Effector memory CD4-positive, alpha-beta T cell (primary cell): ENCODE measurements at regions not wholly inside any gene's neighbourhood (a gene's known extent, or its start where the extent isn't known, plus 50 kb on each side); places are given as distances from the start of the nearest gene placed in this dataset.
"Not testable (repeated sequence)": the region's sequence is repeated elsewhere in the genome, so short reads cannot be mapped to it uniquely, and the experiment has no call there.

ENCODE experiments used
- DNase-seq, 3 donors: peaks; one replicate each; pipeline ENCODE4 v3.0.0-alpha.2; 2020
- H3K27ac ChIP-seq: 2 replicates; pipeline ENCODE4 v1.7.0; 2013; ENCODE audit warnings: mild to moderate bottlenecking, low read length, moderate library complexity; ENCODE audit not compliant: insufficient read depth, poor library complexity, severe bottlenecking
- H3K27me3 ChIP-seq: replicated peaks from 2 replicates; pipeline ENCODE4 v1.7.0; 2013; ENCODE audit warnings: mild to moderate bottlenecking, low read length; ENCODE audit not compliant: insufficient read depth, control insufficient read depth, poor library complexity, severe bottlenecking
- H3K36me3 ChIP-seq: 2 replicates; pipeline ENCODE4 v1.7.0; 2013; ENCODE audit warnings: mild to moderate bottlenecking, low read length, moderate library complexity; ENCODE audit not compliant: control insufficient read depth, insufficient read depth
- H3K4me1 ChIP-seq: 2 replicates; pipeline ENCODE4 v1.7.0; 2013; ENCODE audit warnings: low read length, mild to moderate bottlenecking; ENCODE audit not compliant: control insufficient read depth, insufficient read depth, poor library complexity, severe bottlenecking
- H3K4me3 ChIP-seq: 2 replicates; pipeline ENCODE4 v1.7.0; 2013; ENCODE audit warnings: low read length, low read depth, mild to moderate bottlenecking; ENCODE audit not compliant: insufficient read depth, poor library complexity, severe bottlenecking
- H3K9me3 ChIP-seq: 2 replicates; pipeline ENCODE4 v1.7.0; 2013; ENCODE audit warnings: mild to moderate bottlenecking, low read length, moderate library complexity; ENCODE audit not compliant: control insufficient read depth

- no peak for DNase-seq
- Histone ChIP-seq H3K36me3 (no peaks in the 10 kb centered on the region), H3K4me1 (no peaks in the 10 kb centered on the region), H3K27ac (no peak overlapping the region), H3K4me3 (no peak overlapping the region), H3K27me3 (no peaks in the 10 kb centered on the region), H3K9me3 (no peaks in the 10 kb centered on the region)
Measured at GRCh38 chr1:82777240-82777639, 976.5 kb downstream of the ADGRL2 start.

GRCh38 chr1:82776730-82777129 is 976.0 kb downstream of the ADGRL2 start:
- not testable (repeated sequence) for H3K9me3 ChIP-seq, H3K27me3 ChIP-seq, H3K4me3 ChIP-seq, H3K4me1 ChIP-seq, H3K27ac ChIP-seq, DNase-seq, H3K36me3 ChIP-seq

GRCh38 chr1:82775406-82776000 is 974.8 kb downstream of the ADGRL2 start:
- Histone ChIP-seq H3K27me3 (no peaks in the 10 kb centered on the region), H3K27ac (no peak overlapping the region), H3K4me1 (no peaks in the 10 kb centered on the region), H3K9me3 (no peaks in the 10 kb centered on the region), H3K4me3 (no peak overlapping the region), H3K36me3 (no peaks in the 10 kb centered on the region)
- DNase-seq = no peak

GRCh38 chr1:82762829-82763532 is 962.2 kb downstream of the ADGRL2 start:
- Histone ChIP-seq H3K4me1 (no peaks in the 10 kb centered on the region), H3K27ac (no peak overlapping the region), H3K4me3 (no peak overlapping the region), H3K36me3 (no peaks in the 10 kb centered on the region), H3K9me3 (no peaks in the 10 kb centered on the region), H3K27me3 (no peaks in the 10 kb centered on the region)
- no peak for DNase-seq

- no peak for DNase-seq
- H3K27ac ChIP-seq = no peak overlapping the region
- no peaks in the 10 kb centered on the region for H3K9me3 ChIP-seq
- H3K36me3 ChIP-seq = no peaks in the 10 kb centered on the region
- H3K4me1 ChIP-seq = no peaks in the 10 kb centered on the region
- no peak overlapping the region for H3K4me3 ChIP-seq
- no peaks in the 10 kb centered on the region for H3K27me3 ChIP-seq
Measured at GRCh38 chr1:82759035-82759434, 958.3 kb downstream of the ADGRL2 start.

GRCh38 chr1:82755671-82756070 is 954.9 kb downstream of the ADGRL2 start:
- Histone ChIP-seq H3K36me3 (no peaks in the 10 kb centered on the region), H3K9me3 (no peaks in the 10 kb centered on the region)

GRCh38 chr1:82755191-82755590 is 954.5 kb downstream of the ADGRL2 start:
- Histone ChIP-seq H3K27ac (no peak overlapping the region), H3K27me3 (no peaks in the 10 kb centered on the region), H3K36me3 (no peaks in the 10 kb centered on the region), H3K4me1 (no peaks in the 10 kb centered on the region), H3K4me3 (no peak overlapping the region), H3K9me3 (no peaks in the 10 kb centered on the region)
- no peak for DNase-seq

More at GRCh38 chr1:82755671-82756070, 954.9 kb downstream of the ADGRL2 start:
- no peaks in the 10 kb centered on the region for H3K27me3 ChIP-seq
- H3K4me1 ChIP-seq = no peaks in the 10 kb centered on the region
- no peak for DNase-seq
- H3K4me3 ChIP-seq = no peak overlapping the region
- no peak overlapping the region for H3K27ac ChIP-seq

- DNase-seq = no peak
- H3K9me3 ChIP-seq = no peaks in the 10 kb centered on the region
- H3K27ac ChIP-seq = no peak overlapping the region
- H3K27me3 ChIP-seq = no peaks in the 10 kb centered on the region
- no peak overlapping the region for H3K4me3 ChIP-seq
- no peaks in the 10 kb centered on the region for H3K4me1 ChIP-seq
- H3K36me3 ChIP-seq = no peaks in the 10 kb centered on the region
Measured at GRCh38 chr1:82752046-82752445, 951.3 kb downstream of the ADGRL2 start.

GRCh38 chr1:82733645-82734044 is 932.9 kb downstream of the ADGRL2 start:
- H3K4me1 ChIP-seq = no peaks in the 10 kb centered on the region
- no peaks in the 10 kb centered on the region for H3K36me3 ChIP-seq
- no peak overlapping the region for H3K4me3 ChIP-seq
- no peak overlapping the region for H3K27ac ChIP-seq
- no peaks in the 10 kb centered on the region for H3K27me3 ChIP-seq
- DNase-seq = no peak
- no peaks in the 10 kb centered on the region for H3K9me3 ChIP-seq

GRCh38 chr1:82731216-82731615 is 930.5 kb downstream of the ADGRL2 start:
- H3K36me3 ChIP-seq = no peaks in the 10 kb centered on the region
- H3K4me1 ChIP-seq = no peaks in the 10 kb centered on the region
- no peaks in the 10 kb centered on the region for H3K9me3 ChIP-seq
- H3K27me3 ChIP-seq = no peaks in the 10 kb centered on the region
- H3K27ac ChIP-seq = no peak overlapping the region
- no peak overlapping the region for H3K4me3 ChIP-seq
- no peak for DNase-seq
